Neural crest cell (in vitro differentiated cells): ENCODE measurements at regions not wholly inside any gene's neighbourhood (a gene's known extent, or its start where the extent isn't known, plus 50 kb on each side); places are given as distances from the start of the nearest gene placed in this dataset.

Experiments
- DNase-seq: peaks from one replicate; pipeline ENCODE4 v3.0.0; 2021; ENCODE audit warnings: low read depth, mixed read lengths, low spot score
- H3K27ac Mint-ChIP-seq: one replicate; pipeline ENCODE4 v1.8.0; 2021; ENCODE audit warnings: mild to moderate bottlenecking, mixed read lengths; ENCODE audit not compliant: unreplicated experiment
- H3K27me3 Mint-ChIP-seq: 2 replicates; pipeline ENCODE4 v1.8.0; 2021; ENCODE audit warnings: low read depth, mild to moderate bottlenecking, mixed read lengths
- H3K36me3 Mint-ChIP-seq: 2 replicates; pipeline ENCODE4 v1.8.0; 2021; ENCODE audit warnings: low read depth, mild to moderate bottlenecking, mixed read lengths
- H3K4me1 Mint-ChIP-seq: 2 replicates; pipeline ENCODE4 v1.8.0; 2021; ENCODE audit warnings: mixed read lengths
- H3K4me3 Mint-ChIP-seq: one replicate; pipeline ENCODE4 v1.8.0; 2021; ENCODE audit warnings: mild to moderate bottlenecking, mixed read lengths
- H3K9me3 Mint-ChIP-seq: 2 replicates; pipeline ENCODE4 v1.8.0; 2021; ENCODE audit warnings: mixed read lengths
- TF ChIP-seq, protein P1 (sequence below): fragments of 200-600 bp; sonication (generic); conservative IDR thresholded peaks from 2 replicates; pipeline ENCODE4 v1.5.0; 2021; ENCODE audit warnings: antibody characterized with exemption, mild to moderate bottlenecking

DNA sequence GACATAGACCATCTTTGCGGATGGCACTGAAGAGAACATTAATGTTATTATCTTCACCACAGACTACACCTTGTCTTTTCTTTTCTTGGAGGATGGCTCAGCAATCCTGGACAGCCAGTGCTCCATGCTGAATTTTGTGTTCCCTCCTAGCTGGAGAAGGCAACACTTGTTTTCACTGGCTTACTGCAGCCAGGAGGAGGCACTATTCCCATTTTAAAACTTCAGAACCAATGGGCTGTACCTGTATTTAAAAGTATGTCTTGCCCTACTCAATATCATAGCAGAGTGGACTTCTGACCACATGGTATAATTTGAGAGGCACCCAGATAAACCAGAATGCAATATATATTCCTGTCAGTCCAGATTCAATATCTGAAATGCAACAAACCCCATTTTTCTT lies 53.3 kb upstream of the POGK start:
- TF ChIP-seq, protein P1, sequence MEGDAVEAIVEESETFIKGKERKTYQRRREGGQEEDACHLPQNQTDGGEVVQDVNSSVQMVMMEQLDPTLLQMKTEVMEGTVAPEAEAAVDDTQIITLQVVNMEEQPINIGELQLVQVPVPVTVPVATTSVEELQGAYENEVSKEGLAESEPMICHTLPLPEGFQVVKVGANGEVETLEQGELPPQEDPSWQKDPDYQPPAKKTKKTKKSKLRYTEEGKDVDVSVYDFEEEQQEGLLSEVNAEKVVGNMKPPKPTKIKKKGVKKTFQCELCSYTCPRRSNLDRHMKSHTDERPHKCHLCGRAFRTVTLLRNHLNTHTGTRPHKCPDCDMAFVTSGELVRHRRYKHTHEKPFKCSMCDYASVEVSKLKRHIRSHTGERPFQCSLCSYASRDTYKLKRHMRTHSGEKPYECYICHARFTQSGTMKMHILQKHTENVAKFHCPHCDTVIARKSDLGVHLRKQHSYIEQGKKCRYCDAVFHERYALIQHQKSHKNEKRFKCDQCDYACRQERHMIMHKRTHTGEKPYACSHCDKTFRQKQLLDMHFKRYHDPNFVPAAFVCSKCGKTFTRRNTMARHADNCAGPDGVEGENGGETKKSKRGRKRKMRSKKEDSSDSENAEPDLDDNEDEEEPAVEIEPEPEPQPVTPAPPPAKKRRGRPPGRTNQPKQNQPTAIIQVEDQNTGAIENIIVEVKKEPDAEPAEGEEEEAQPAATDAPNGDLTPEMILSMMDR: no peak
- no peak for DNase-seq
- H3K4me3 Mint-ChIP-seq: no peak overlapping the region
- peaks cover 5% of the 10 kb centered on the region for H3K4me1 Mint-ChIP-seq
- no peaks in the 10 kb centered on the region for H3K36me3 Mint-ChIP-seq
- peaks cover 7% of the 10 kb centered on the region for H3K9me3 Mint-ChIP-seq
- no peak overlapping the region for H3K27ac Mint-ChIP-seq
- H3K27me3 Mint-ChIP-seq: peaks cover 10% of the 10 kb centered on the region

GRCh38 chr1:166789286-166789685 lies 50.0 kb upstream of the POGK start:
- Mint-ChIP-seq H3K36me3 (no peaks in the 10 kb centered on the region), H3K9me3 (peaks cover 2% of the 10 kb centered on the region), H3K27ac (no peak overlapping the region), H3K4me3 (no peak overlapping the region), H3K4me1 (no peaks in the 10 kb centered on the region), H3K27me3 (peaks cover 4% of the 10 kb centered on the region)
- TF ChIP-seq, protein P1: no peak
- DNase-seq: no peak
